NCI-H2227 treated with DMSO at 0.1 percent for 48 hours (cell line): ENCODE measurements at regions not wholly inside any gene's neighbourhood (a gene's known extent, or its start where the extent isn't known, plus 50 kb on each side); places are given as distances from the start of the nearest gene placed in this dataset.

Source experiments
- DNase-seq: peaks from one replicate; lab custom pipeline; 2025; lab: John Stamatoyannopoulos, UW

DNA sequence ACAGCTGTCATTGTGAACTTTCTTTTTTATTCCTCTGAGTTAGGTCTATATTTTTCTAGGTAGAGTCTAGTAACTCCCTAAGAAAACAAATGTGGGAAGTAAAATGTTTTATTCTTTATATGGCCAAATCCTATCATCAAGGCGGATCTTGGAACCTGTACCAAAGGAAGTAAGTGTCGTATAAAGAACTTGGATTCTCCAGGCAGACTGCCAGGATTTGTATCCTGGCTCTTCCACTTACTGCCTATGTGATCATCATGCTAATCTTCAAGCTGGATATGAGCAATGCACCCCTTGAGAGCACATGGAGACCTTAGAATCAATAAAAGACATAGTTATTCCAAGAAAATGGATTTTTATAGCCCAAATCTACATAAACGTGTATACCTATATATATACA is 286.5 kb downstream of the PCDH17 start:
- no peak for DNase-seq

DNA sequence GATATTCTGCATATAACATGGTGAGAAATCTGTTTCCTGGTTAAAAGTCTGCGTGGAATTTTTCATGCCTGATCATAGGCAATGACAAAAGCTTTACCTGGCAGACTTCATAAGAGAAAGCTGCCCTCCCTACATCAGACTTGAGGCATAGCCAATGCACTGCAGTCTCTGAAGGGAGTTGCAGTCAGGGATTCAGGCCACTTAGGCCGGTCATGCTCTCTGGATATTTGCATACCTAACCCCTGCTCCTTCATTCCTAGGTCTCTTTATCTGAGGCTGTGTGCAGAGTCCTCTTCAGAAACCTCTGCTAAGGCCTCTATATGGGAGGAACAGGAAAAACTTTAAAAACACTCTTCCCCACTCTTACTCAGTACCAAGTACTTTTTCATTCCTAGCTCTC is 287.4 kb downstream of the PCDH17 start:
- DNase-seq: no peak

DNA sequence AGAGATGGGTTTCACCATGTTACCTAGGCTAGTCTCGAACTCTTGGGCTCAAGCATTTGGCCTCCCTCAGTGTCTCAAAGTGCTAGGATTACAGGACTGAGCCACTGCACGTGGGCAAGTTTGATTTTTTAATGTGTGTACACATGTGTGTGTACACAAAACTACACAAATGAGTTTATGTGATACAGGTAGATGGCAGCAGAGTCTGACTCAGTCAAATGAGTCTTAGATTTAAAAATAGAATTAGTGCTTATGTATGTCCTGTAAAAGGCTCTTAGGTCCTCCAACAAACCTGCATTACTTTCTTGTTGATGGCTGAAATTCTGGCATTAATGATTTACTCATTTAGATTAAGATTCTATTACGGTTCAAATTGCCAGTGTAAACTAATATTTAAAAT is 293.7 kb downstream of the PCDH17 start:
- no peak for DNase-seq

DNA sequence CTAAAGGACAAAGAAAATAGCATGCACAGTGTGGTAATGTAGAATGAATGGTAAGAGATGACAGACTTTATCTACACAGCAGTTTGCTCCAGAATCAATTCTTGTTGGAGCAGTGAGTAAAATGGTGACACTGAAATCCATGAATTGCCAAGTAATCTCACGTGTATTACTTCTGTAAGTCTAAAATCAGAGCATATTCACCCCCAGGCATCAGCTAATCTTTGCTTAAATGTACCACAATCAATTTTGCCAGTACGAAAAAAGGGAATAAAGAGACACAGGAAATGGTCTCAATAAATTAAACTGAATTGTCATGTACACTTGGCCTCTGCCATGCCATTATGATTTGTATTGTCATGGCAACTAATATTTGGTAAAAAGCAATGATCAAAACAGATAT is 294.2 kb downstream of the PCDH17 start:
- no peak for DNase-seq

DNA sequence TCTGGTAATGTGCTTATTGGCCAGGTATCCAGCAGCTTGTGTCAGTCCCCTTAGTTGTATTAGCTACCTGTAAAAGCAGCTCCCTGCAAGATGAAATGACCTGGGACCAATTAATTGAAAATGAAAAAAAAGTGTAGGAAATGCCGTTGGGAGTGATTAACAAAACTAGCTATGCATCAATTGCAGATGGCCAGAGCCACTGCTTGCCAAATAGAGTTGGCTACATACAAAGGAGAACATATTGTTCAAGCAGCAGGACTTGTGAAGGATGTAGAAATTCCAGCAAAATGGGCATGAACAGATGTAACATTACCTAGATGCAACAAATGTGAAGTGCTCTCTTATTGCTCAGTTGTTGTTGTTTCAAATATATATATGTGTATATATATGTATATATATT is 300.5 kb downstream of the PCDH17 start:
- DNase-seq: no peak

DNA sequence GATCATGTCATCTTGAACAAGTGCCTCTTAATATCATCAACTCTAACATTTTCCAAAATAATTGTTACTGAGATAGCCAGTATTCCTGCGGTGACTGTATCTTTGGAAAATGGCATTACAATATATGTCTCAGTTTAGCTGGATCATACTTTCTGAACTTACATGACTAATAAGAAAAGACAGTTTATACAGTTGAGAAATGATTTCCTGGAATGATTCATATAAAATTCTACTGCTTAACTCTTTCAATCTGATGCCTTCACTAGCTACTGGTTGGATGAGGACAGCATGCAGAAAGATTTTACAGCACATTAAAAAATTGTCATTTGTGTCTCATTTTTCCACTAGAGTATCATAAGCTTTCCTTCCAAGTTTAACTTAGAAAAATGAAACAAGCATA is 302.1 kb downstream of the PCDH17 start:
- DNase-seq: no peak

DNA sequence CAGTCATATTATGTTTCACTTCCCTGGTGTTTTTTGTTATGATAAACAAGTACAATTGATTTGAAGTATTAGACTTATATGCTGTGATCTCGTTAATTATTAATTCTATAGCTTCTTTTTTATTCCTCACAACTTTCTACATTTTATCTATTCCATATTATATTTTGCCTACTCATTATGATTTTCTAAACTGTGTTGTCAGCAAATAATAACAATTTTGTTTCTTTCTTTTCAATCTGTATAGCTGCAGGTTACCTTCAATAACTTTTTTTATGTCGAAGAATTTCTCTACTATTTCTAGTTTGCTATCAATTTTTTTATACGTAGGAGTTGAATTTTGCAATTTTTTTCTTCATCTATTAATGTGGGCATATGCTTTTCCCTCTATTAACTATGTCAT is 304.4 kb downstream of the PCDH17 start:
- no peak for DNase-seq

DNA sequence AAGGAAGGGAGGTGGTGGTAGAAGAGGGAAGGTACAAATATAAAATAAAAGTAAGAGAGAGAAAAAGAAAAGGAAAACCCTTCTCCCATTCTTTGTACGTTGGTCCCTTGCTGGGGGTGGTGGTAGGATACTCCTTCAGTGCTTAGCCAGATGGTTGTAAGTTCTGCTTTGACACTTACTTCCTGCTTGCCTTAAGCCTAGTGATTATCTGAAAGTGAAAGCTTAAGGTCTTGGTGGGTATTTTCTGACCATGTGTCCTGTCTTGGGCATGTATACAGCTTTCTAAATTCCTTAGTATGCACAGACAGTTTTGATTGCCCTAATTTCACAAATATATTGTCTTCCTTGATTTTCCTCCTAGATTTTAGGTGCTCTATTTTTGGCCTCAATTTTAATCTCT is 314.8 kb downstream of the PCDH17 start:
- DNase-seq: no peak

DNA sequence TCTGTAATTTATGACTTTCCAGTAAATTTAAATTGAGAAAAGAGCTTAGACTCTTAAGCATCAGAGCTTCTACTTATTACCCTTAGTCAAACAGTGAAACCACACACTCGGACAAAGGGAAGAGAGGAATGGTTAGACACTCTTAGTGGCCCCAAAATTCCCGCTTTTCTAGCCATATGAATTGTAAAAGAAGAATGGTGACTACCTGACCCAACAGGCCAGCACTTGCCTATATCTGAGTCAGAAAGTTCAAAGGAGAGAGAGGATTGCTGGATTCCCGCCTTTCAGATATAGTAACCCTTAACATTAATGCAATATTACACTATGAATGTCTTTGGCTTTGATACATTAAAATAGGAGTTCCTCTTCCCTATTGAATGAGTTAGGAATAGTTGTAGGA is 317.3 kb downstream of the PCDH17 start:
- no peak for DNase-seq

DNA sequence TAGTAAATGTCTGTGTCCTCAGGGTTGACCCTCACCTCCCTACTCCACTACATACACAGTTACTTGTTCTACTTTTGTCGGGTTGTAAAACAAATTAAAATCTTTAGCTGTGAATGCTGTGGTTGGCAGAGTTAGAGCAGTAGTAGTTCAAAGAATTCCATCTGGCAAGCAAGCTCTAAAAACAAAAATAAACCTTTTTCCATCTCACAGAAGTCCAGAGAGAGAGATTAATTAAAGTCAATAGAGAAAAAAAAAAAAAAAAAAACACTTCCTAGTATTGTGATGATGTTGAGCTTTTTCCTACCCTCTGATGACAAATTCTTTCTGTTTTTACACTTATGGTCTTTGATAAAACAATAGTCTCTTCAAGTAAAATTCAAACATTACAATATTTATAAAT is 338.4 kb downstream of the PCDH17 start:
- no peak for DNase-seq

DNA sequence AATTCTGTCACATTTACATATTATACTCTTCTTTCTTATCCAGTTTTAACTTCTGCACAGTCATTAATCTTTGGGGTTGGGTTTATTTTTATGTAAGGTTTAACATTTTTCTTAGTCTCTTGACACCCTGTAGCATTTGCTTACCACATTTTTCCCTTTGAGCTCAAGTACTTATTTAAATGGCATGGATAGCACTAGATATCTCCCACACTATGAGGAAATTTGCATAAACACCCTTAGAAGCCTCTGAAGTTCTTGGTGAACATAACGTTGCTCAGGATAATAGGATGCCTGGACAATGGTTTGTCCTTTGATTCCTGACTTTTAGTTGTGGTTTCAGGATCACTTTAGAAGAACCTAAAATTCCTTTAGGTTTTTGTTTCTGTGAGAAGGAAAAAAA is 338.9 kb downstream of the PCDH17 start:
- DNase-seq: no peak

DNA sequence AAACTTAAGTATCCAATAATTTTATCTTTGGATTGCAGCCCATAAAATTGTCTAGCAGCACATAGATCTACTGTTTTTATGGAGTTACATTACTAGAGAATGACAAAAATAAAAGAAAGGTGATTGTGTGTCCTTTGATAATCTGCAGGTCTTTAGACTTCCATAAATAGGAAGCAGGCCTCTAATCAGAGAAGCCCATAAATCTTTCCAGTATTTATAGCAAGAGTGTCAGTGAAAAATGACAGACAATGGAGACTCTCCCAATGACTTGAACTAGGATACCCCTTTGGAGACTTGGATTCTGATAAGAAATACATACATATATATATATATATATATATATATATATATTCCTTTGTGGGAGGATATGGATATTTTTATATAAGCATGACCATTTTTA is 351.2 kb downstream of the PCDH17 start:
- no peak for DNase-seq

DNA sequence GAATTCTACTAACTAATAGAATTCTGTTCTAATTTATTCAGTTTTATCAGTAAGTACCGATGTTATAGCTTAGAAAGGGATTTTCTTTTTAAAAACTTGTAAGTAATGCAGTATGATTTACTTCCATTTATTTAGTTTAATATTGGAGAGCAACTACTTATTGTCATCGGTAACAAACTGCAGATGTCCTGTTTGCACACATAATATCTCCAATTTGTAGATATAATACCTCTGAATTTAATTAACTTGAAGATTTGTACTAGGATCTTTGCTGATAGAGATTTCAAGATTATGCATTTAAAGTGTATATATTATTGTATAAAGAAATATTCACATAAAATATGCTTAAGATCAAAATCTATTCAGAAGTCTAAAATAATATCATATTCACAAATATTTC is 356.7 kb downstream of the PCDH17 start:
- no peak for DNase-seq

DNA sequence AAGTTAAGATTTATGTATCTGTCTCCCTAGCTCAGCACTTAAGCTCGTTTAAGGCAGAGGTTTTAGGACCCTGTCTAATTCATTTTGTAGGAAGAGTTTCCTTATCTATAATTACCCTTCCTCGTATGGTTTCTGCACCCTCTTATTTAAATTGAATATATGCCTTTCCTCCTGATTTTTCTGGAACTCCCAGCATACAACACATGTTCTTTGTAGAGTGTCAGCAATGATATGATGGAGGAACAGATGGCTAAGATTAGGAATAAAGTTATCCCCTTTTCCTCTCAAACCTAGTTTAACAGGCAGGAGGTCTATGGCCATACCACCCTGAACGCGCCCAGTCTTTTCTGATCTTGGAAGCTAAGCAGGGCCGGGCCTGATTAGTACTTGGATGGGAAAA is 359.5 kb downstream of the PCDH17 start:
- no peak for DNase-seq

DNA sequence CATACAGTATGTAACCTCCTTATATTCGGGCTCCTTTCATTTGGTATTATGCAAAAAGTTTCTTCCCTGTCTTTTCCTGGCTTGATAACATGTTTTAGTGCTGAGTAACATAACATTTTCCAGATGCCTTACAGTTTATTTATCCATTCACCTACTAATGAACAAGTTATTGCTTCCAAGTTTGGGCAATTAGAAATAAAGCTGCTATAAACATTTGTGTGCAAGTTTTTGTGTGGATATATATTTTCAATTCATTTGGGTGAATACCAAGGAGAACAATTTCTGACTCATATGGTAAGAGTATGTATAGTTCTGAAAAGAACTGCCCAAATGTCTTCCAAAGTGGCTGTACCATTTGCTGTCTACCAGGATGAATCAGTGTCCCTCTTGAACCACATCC is 360.9 kb downstream of the PCDH17 start:
- no peak for DNase-seq

DNA sequence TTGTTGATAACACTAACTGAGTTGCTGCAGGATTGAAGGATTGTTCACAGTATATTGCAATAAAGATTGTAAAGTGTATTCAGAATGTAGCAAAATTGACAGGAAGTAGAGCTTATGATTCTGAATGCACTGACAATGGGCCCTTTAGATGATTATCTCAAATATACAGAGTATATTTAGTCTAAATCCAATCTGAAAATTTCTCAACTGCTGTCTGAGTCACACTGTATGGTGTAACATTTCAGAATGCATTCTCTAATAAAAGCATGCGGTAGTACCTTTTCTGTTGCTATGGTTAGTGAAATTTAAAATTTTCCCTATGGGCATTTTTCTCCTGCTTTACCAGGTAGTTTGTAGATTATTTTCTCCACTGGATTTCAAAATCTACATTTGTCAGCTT is 365.2 kb downstream of the PCDH17 start:
- DNase-seq: no peak

DNA sequence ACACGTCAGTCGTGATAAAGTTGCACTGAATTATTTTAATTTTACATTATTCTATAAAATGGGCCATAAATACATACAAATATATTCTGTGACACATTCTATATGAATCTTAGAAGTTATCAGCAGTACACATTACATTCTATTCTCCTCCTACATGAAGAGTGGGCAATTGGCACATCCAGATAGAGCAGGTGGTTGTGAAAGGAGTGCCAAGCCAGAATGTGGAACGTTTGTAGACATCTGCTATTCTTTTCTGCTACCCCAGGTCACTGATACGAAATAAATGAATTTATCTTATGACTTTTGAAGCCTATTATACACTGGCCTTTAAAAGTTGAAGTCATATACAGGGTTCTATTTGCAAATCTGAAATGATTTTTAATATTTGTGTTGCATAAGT is 373.2 kb downstream of the PCDH17 start:
- DNase-seq: no peak

DNA sequence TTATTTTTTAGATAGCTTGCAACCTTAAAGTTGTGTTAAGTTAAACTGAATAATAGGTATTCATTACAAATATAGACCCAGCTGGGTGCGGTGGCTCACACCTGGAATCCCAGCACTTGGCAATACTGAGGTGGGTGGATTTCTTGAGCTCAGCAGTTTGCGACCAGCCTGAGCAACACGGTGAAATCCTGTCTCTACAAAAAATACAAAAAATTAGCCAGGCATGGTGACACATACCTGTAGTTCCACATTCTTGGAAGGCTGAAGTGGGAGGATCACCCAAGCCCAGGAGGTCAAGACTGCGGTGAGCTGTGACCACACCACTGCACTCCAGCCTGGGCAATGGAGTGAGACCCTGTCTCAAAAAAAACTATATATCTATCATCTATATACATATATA is 386.5 kb downstream of the PCDH17 start:
- no peak for DNase-seq

DNA sequence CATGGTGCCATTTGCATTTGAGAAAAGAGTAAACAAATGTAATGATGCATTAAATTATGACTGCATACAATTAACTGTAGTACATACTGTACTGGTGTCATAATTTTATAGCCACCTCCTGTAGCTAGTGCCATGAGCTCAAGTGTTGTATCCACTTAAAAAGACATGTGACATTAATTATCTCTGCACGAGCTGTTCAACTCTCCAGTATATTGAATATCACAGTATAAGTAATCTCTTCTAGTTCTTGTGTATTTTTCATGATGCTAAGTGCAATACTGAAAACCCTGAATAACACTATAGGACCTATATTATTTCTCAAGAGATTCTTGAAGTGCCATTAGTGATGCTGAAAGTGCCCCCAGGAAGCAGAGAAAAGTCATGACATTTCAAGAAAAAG is 387.3 kb downstream of the PCDH17 start:
- no peak for DNase-seq

DNA sequence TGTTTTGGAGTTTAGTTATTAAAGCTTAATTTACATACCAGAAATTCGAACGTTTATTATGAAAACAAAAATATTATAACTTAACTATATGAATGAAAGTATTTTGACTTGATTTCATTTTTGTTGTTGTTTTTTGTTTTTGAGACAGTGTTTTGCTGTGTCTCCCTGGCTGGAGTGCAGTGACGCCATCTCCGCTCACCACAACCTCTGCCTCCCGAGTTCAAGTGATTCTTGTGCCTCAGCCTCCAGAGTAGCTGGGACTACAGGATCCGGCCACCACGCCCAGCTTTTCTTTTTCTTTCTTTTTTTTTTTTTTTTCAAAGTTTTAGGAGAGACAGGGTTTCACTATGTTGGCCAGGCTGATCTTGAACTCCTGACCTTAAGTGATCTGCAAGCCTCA is 392.6 kb downstream of the PCDH17 start:
- DNase-seq: no peak

DNA sequence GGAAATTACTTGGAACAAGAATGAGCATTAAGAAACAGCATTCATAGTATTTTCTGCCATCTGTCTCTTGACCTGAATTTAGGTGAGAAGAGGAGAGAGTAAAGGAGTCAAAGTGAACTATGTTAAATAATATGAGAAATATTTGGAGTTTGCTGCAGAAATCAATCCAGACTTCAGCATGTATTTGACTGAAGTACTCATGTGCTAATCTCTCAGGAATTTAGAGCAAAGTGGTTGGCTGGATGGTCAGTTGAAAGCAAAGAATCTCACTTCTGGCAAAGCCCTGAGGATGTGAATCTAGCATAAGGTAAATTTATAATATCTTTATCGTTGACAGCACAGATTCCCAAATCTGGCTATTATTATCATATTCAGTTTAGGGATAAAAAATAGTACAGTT is 394.3 kb downstream of the PCDH17 start:
- DNase-seq: no peak

DNA sequence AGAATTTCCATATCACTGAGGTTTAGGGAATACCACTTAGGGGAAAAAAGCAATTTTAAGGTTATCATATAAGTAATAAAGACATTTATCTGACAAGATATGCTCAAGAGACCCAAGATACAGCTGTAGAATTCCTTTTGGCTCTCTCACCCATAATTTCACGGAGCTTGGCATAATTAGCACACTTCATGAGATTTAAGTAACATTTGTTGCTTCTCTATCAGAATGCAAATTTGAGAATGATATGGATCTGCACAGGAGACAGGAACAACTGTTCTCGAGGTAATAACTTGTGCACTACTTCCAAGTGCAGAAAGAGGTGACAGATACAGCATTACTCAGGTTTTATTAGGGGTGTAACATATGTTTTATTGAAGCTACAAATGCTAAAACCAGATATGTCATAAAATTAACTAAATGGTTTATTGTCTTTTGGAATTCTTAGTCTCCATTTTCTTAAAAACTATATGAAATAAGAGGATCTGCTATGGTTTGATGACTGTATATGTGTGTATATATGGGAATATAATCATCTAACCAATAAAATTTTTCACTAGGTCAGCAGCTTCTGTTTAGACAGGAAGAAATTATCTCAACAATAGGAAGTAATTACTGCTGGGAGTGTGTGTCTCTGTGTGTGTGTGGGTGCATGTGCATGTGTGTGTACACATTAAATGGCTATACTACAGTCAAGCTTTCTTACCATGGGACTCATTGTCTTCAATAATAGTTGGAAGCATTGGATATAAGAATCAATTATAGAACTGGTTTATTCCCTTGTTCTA is 401.3 kb downstream of the PCDH17 start:
- no peak for DNase-seq

DNA sequence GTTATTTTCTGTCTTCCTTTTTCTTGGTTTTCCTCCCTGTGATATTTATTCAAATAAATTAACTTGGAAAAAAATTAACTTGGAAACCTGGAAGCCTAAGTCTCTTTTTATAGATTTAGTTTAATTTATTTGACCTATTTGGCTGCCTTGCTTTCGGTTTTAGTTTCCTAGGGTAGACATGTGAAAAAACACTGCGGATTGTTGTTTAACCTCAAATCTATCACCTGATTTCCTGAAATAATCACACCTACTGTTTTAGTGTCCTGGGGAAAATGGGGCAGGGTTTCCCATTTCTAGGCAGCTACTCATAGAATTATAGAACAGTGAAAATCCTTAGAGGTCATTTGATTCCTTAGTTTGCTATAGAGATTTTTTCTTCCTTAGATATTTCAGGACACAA is 412.4 kb downstream of the PCDH17 start:
- no peak for DNase-seq

DNA sequence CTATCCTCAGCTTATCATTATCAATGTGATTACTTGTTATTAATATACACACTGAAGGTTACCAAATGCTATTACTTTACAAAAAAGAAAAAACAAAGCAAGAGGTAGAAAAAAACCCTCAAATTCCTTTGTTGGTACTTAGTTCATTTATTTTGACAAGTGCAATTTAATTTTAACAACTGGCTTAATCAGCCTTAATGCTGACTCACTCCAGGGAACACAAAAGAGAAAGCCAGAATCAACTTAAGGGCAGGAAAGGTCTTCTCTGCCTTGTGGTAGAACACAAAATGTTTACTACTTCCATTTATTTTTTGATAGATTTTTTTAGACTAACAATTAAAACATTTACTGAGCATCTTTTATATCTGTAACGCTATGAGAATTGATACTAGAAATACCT is 417.1 kb downstream of the PCDH17 start:
- no peak for DNase-seq

DNA sequence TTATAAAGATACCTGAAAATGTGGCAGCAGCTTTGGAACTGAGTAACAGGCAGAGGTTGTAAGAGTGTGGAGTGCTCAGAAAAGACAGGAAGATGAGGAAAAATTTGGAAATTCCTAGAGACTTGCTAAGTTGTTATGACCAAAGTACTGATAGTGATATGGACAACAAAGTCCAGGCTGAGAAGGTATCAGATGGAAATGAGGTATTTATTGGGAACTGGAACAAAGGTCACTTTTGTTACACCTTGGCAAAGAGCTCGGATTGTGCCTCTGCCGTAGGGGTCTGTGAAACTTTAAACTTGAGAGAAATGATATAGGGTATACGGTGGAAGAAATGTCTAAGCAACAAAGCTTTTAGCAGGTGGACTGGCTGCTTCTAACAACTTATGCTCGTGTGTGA is 419.9 kb downstream of the PCDH17 start:
- DNase-seq: no peak
